Esophagus muscularis mucosa (tissue), 4 donors: ENCODE measurements at regions not wholly inside any gene's neighbourhood (a gene's known extent, or its start where the extent isn't known, plus 50 kb on each side); places are given as distances from the start of the nearest gene placed in this dataset.

ENCODE experiments used
- DNase-seq: peaks from one replicate; pipeline ENCODE4 v3.0.0-alpha.2; 2017; ENCODE audit errors: extremely low spot score
- H3K27ac ChIP-seq, 4 donors: fragments of 200-600 bp; sonication (generic); replicated peaks in 1 of 4; 1 replicate in 3 of 4; 2 replicates in 1 of 4; pipeline ENCODE4 v1.5.1; 2016 to 2019; ENCODE audit warnings: mild to moderate bottlenecking in 1 of 4
- H3K27me3 ChIP-seq, 4 donors: fragments of 200-600 bp; sonication (generic); one replicate each; pipeline versions ENCODE4 v1.5.1 to v1.6.0; 2016 to 2019
- H3K36me3 ChIP-seq, 4 donors: fragments of 200-600 bp; sonication (generic); one replicate each; pipeline ENCODE4 v1.5.1; 2016 to 2019
- H3K4me1 ChIP-seq, 4 donors: fragments of 200-600 bp; sonication (generic); one replicate each; pipeline ENCODE4 v1.5.1; 2016 to 2019
- H3K4me3 ChIP-seq, 4 donors: fragments of 200-600 bp; sonication (generic); 1 replicate in 2 of 4; 2 replicates in 2 of 4; pipeline ENCODE4 v1.5.1; 2016 to 2019; ENCODE audit warnings: mild to moderate bottlenecking in 4 of 4, moderate library complexity in 1 of 4
- H3K9me3 ChIP-seq, 4 donors: fragments of 200-600 bp; sonication (generic); 1 replicate in 3 of 4; 2 replicates in 1 of 4; pipeline ENCODE4 v1.5.1; 2016 to 2019
- CTCF ChIP-seq, 3 experiments: fragments of 200-600 bp in 2 of 3; fragments of 450-650 bp in 1 of 3; sonication (generic) in 2 of 3; IDR thresholded peaks; one replicate each; pipeline ENCODE4 v1.5.1; 2017 to 2019; ENCODE audit warnings: antibody characterized with exemption in 3 of 3, mild to moderate bottlenecking in 2 of 3, moderate library complexity in 1 of 3
- EP300 ChIP-seq: sonication (generic); formaldehyde crosslinking; IDR thresholded peaks from one replicate; pipeline ENCODE4 v1.6.1; 2017; ENCODE audit warnings: antibody characterized with exemption
- POLR2A ChIP-seq: fragments of 450-650 bp; IDR thresholded peaks from one replicate; pipeline ENCODE4 v1.6.1; 2017; ENCODE audit warnings: antibody characterized with exemption, moderate library complexity, mild to moderate bottlenecking, low read depth
- POLR2AphosphoS5 ChIP-seq, 2 donors: sonication (generic); formaldehyde crosslinking; IDR thresholded peaks; one replicate each; pipeline ENCODE4 v1.6.1; 2017; ENCODE audit warnings: antibody characterized with exemption in 2 of 2
- WGBS: methylation state at CpG from one replicate; pipeline ENCODE4 v1.1.5; 2018; 5-methylcytosine and 5-hydroxymethylcytosine counted together
- intact Hi-C: fragments of 100-400 bp; cut with DNase I; formaldehyde crosslinking; loops from one replicate; pipeline ENCODE4 v1.15.1; 2023

GRCh38 chr2:155315768-155316167 is 617.3 kb downstream of the KCNJ3 start:
- Histone ChIP-seq H3K27ac (no peak overlapping the region), H3K4me1 (no peaks in the 10 kb centered on the region), H3K4me3 (no peak overlapping the region), H3K9me3 (no peaks in the 10 kb centered on the region), H3K36me3 (no peaks in the 10 kb centered on the region), H3K27me3 (no peaks in the 10 kb centered on the region)
- 68% methylated on average over 2 of the region's 2 CpGs for WGBS
- intact Hi-C loops = no loop called here
- TF ChIP-seq POLR2AphosphoS5 (IDR thresholded peaks at IDR 0.05) = no peak
- no peak for TF ChIP-seq CTCF (IDR thresholded peaks at IDR 0.05)
- no peak for TF ChIP-seq EP300
- TF ChIP-seq POLR2A = no peak
- no peak for DNase-seq

GRCh38 chr2:155310589-155310988 is 612.1 kb downstream of the KCNJ3 start:
- Histone ChIP-seq H3K9me3 (no peaks in the 10 kb centered on the region), H3K27ac (no peak overlapping the region), H3K36me3 (no peaks in the 10 kb centered on the region), H3K4me3 (no peak overlapping the region), H3K4me1 (no peaks in the 10 kb centered on the region), H3K27me3 (no peaks in the 10 kb centered on the region)
- intact Hi-C loops = no loop called here
- DNase-seq = no peak
- TF ChIP-seq POLR2A (no peak), CTCF (IDR thresholded peaks at IDR 0.05) (peak; percentile 17 to 42 (median 24))
- 10% methylated on average over 3 of the region's 3 CpGs for WGBS

- H3K36me3 ChIP-seq = no peaks in the 10 kb centered on the region
- H3K27me3 ChIP-seq = no peaks in the 10 kb centered on the region
- intact Hi-C loops = no loop called here
- no peaks in the 10 kb centered on the region for H3K9me3 ChIP-seq
- DNase-seq = no peak
- no peak overlapping the region for H3K27ac ChIP-seq
- H3K4me1 ChIP-seq = no peaks in the 10 kb centered on the region
- WGBS = 83% methylated on average over 1 of the region's 1 CpG
- no peak overlapping the region for H3K4me3 ChIP-seq
- no peak for TF ChIP-seq EP300
These were observed 611.0 kb downstream of the KCNJ3 start for GRCh38 chr2:155309483-155309882.

GRCh38 chr2:155308367-155309009 is 610.0 kb downstream of the KCNJ3 start:
- DNase-seq = no peak
- Histone ChIP-seq H3K4me1 (no peaks in the 10 kb centered on the region), H3K4me3 (no peak overlapping the region), H3K27ac (no peak overlapping the region), H3K36me3 (no peaks in the 10 kb centered on the region), H3K9me3 (no peaks in the 10 kb centered on the region), H3K27me3 (no peaks in the 10 kb centered on the region)
- TF ChIP-seq POLR2A (no peak), CTCF (IDR thresholded peaks at IDR 0.05) (no peak), EP300 (no peak), POLR2AphosphoS5 (IDR thresholded peaks at IDR 0.05) (no peak)
- WGBS = 82% methylated on average over 1 of the region's 1 CpG
- intact Hi-C loops = no loop called here

- H3K9me3 ChIP-seq = no peaks in the 10 kb centered on the region
- TF ChIP-seq POLR2A (no peak), EP300 (no peak), CTCF (IDR thresholded peaks at IDR 0.05) (no peak), POLR2AphosphoS5 (IDR thresholded peaks at IDR 0.05) (no peak)
- intact Hi-C loops = no loop called here
- no peaks in the 10 kb centered on the region for H3K36me3 ChIP-seq
- no peaks in the 10 kb centered on the region for H3K27me3 ChIP-seq
- H3K4me3 ChIP-seq = no peak overlapping the region
- no peak for DNase-seq
- H3K4me1 ChIP-seq = no peaks in the 10 kb centered on the region
- no peak overlapping the region for H3K27ac ChIP-seq
These were observed 602.7 kb downstream of the KCNJ3 start for GRCh38 chr2:155301221-155301620.
